GM18517 (cell line): ENCODE measurements at regions not wholly inside any gene's neighbourhood (a gene's known extent, or its start where the extent isn't known, plus 50 kb on each side); places are given as distances from the start of the nearest gene placed in this dataset.

Experiments used
- ATAC-seq: cut with Tn5 transposase; IDR thresholded peaks from one replicate; pipeline ENCODE4 v1.9.1; 2021; ENCODE audit warnings: mild to moderate bottlenecking, moderate library complexity; ENCODE audit not compliant: unreplicated experiment

DNA sequence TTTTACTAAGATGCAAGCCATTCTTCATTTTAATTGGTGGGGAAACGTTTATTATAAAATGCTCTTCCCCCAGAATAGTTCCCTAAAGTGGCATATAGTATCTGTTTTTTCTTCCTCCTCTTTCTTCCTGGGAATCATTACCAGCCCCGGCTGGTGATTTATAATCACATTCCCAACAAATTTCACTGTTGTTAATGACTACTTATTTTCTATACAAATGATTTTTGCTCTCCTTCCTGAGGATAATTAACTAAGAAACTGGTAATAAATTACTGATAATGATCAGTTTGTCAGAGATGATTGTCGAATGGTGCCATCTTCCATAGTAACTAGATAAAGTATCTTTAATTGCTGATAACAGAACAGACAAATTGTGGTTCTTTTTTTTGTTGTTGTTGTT lies 785.5 kb upstream of the RBFOX1 start:
- no peak for ATAC-seq

DNA sequence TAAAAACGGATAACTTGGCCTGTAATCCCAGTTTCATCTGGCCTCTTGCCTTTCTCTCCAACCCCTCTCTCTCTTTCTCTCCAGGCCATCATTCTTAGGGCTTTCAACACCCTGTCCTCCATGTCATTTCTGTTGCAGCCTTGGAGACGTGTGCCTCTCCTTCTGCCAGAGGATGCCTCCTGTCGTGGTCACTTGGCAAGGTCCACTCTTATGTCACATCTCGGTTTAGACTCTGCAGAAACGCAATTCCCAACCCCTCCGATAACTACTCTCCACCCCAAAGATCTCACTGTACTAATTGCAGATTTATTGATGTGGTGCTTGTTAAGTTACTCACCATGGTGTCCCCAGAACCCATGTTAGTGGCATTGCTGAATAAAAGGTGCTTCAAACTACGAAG lies 787.3 kb upstream of the RBFOX1 start:
- no peak for ATAC-seq

DNA sequence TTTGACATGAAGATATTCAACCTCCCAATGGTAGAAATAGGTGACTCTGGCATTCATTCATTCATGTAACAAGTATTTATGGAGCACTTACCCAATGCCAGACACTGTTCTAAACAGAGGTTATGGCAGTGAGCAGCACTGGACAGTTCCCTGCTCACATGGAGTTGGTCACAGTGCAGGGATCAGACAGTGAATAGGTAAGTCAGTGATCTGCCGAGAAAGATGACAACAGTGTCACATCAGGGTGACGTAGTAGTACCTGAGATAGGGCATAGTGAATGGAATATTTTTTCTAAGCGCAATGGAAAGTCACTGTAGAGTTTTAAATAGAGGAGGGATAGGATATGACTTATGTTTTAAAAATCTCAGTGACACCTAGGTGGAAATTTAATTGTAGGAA lies 791.4 kb upstream of the RBFOX1 start:
- ATAC-seq: no peak

DNA sequence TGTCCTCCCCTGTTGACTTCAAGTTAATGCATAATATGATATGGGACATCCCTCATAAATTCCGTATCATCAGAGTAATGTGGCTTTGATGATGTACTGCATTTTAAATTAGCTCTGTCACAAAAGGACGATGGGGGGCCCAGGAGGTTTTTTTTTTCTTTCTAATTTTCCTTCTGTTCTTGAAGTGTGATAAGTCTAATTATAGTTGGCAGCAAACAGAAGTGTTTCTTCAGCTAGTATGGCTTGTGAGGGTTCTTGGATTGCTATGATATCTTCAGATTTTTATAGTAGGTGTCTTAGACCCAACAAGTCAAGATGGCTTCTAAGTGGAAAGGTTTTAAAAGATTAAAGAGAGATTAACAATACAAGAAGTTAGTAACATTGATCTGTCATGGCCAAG lies 796.2 kb upstream of the RBFOX1 start:
- ATAC-seq: no peak

DNA sequence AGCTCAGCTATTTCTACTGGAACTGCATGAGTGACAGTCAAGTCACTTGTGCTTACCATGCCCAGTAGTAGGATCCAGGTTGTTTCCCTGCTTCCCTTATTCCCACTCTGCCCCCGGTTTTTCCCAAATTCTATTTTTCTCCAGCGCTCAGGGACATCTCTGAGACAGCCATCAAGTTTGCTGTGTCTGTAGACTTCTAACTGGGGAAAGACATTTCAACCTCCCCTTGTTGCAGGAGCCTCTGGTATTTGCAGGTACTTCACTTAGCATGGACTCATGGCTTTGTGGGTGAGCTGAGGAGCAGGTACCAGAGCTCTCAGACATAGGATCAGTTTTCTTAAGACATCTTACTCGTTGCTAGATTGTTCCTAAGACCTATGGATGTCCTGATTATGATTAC lies 801.6 kb upstream of the RBFOX1 start:
- ATAC-seq: no peak

DNA sequence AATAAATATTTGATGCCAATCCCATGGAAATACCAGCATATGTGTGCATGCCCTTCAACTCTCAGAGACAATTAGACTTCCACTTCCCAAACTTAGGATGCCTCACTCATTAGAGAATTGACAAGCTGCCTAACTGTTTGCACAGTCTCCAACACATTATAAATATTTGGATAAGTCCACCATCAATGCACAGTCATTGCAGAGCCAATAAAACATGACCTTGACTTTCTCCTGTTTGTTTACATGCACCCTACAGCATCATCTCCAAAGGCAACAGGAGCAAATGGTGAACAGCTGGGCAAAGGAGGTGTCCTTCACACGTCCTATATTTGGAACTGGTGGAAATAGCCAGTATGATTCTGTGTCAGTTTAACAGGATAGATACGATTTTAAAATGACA lies 804.4 kb upstream of the RBFOX1 start:
- ATAC-seq: no peak

DNA sequence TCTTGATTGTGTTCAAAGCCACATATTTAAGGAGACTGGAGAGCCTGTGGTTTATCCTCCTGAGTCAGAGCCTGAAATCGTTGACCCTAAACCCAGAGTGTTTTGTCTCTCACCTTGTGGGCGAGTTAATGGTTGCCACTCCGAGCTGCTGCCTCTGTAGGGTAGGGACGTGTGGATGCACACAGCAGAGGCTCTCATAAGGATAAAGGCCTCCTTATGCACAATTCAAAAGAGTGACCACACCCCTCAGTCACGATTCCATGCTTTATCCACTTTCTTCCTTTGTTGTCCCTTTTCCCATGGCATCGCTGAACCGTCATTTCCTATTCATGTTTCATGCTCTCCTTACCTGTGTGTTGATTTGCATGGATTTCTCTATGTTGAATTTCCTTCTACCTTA lies 805.0 kb upstream of the RBFOX1 start:
- ATAC-seq: no peak

DNA sequence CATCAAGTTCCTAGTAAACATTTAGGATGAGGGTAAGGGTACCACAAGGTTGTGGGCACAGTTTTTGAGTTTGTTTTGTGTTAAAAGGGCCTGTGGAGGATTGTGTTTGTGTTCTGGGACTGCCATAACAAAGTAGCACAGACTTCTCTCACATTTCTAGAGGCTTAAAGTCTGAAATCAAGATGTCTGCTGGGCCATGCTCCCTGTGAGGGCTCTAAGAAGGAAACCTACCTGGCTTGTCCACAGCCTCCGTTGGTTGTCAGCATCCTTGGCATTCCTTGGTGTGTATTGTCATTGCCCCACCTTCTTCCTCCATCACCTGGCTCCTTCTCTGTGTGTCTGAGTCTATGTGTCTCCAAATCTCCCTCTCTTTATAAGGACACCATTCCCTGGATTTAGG lies 808.1 kb upstream of the RBFOX1 start:
- no peak for ATAC-seq

DNA sequence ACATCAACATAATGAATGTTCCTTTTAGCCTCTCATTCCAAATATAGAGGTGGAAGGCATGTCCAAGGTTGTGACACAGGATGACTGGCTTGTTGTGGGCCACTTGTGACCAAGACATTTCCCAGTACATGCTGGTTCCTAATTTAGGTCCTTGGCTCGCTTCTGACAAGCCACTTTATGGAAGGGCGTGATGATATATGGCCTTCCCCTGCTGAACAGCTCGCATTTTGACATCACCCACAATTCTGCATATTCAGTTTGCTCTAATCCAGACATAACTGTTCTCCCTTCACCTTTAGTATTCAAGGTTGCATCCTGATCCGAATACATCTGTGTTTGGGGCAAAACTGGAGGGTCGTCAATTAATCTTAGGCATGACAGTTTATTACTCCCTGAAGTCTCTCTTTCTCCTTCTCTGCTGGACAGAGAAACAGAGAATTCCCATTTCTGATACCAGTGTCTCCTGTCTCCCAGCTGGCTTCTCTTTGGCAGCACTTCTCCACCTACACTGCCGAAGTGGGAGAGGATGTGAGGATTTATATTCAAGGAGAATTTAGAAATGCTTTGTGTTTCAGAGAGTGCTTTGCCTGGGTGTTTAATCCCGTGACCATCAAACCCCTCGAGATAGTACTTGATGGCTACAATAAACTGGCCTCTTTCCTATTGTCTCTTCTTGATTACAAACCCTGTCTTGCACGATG lies 815.5 kb upstream of the RBFOX1 start:
- ATAC-seq: no peak

DNA sequence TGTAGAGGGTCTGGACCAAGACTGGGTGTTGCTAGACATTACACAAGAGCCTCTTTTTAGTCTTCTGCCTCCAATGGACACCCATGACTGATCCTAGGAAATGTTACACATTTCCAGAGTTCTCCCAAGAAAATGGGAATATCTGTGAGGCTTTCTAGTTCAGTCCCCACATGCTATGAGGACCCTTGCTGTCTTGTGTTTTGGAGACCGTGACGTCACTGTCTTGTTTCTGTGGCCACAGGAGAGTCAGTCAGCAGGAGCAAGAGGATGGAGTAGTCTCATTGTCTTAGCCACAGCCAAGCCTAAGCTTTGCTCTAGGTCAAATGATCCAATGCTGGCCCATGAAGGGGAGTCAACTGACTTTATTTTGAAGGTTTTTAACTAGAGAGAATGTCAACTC lies 820.1 kb upstream of the RBFOX1 start:
- no peak for ATAC-seq

DNA sequence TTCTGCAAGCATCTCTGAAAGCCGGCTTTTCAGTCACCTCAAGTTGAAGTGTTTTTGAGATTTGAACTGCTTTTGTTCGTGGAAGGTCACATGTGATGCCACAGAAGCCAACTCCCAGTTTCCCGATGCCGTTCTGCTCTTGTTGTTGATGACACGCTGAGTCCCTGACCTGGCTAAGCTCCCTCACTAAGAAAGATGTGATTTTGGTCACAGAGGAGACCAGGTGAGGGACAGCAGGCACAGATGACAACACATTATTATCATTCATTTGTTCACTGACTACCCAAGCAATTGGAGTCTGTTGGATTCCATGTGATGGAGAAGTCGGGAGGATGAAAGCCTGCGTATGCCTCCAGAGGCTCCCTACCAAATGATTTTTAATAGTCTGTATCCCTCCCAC lies 822.4 kb upstream of the RBFOX1 start:
- no peak for ATAC-seq

DNA sequence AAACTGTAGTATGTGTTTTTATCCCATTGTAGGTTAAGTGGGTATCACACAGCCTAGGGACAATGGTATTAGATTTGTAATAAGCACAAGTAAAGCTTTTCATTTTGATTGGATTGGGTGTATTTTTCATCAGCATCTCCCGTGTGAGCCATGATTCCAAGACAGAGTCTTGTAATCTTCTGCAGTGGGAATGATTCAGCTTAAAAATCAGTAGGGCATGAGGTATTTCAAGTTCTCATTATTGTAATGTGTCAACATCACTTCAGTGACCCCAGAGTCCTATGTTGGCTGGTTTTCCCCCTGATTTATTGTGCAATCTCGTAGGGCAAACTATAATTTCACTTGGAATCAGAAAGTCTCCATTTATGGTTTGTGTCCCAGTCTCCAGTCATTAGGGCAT lies 833.2 kb upstream of the RBFOX1 start:
- ATAC-seq: no peak

DNA sequence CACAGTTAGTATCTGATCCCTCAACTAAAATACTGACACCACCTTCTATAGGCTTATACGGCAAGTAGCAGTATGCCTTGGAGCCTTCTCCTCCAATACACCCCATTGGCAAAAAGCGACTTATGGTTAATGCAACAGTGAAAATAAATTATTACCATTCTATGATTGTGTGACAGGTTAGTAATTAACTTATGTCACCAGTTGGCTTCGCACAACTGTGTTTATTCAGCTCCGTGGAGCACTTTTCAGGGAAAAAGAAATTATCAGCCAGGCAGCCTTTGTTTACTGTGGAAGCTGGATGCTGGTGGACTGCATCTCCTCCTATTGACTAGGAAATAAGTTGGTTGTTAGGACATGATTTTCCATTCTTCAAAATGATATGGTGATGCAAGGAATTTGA lies 833.8 kb upstream of the RBFOX1 start:
- ATAC-seq: no peak

DNA sequence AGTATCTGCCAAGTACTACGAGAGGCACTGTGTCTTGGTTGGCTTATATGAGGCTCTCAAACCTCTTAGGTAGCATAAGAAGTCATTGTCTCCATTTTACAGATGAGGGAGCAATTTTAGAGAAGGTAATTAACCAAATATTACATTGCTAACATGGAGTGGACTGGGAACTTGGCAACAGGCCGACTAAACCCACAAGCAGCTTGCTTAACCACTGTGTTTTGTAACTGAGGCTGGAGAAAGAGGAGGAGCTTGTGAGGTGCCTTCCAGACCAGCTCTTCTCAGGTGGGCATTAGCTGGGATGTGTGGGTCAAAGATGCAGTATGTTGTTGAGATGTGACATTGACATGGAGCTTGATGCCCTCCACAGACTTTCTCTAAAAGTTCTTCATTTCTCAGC lies 835.6 kb upstream of the RBFOX1 start:
- ATAC-seq: no peak

DNA sequence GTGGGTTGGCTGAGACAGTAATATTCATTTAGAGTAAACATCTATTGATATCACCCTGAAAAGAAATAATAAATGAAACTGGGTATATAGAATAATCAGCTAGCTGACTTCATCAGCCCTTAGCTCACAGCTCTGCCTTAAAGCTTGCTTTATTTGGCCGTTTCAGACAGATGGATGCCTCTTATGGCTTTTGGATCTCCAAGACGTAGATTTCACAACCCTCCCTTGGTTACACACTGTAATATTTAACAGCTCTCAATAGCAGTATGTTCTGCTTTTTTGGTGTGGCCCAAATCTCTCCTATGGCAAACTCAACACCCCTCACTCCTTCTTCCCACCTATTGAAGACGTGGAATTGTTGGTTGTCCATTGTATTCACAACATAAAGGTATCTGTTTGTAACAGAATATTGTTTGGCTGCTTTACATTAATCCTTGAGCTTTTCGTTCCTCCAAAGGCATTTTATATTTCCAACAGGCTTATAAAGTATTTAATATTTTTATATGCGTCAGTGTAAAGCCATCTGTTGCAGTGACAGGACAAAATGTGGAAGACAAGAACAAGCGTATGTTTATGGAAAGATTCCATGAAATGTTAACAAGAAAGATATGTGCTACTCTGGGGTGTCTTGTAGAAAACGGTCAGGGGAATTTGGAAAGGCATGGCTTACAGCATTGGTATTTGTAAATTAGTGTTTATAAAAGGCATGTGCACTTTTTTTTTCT lies 837.0 kb upstream of the RBFOX1 start:
- ATAC-seq: no peak

DNA sequence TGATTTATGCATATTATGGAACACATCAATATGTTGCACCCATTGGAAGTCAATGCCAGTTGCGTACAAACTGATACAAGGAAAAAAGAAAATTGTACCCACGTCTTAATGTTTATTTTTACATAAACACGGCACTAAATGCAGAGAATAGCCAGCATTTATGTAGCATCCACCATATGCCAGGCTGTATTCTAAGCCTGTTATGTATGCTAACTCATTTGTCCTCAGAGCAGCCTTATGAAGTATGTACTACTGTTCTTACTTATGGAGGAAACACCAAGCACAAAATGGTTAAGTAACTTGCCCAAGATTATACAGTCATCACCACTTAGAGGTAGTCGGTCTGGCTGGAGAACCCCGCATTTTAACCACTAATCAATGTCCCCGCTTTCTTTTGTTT lies 837.9 kb upstream of the RBFOX1 start:
- no peak for ATAC-seq

DNA sequence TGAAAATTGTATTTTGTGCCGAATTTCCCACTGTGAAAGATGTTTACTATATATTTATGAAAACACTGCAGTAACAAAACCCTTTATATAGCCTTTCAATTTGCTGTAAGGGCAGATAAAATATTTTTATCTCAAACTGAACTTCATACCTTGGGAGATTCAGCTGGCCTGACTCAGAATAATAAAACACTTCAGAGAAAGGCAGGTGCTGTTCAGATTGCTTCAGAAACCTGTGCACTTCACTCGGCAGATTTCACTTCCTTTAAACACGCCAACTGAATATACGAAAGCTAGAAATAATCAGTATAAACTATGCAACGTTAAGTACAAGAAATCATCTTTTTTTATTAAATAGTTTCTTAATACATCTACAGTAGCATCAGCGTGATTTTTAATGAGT lies 839.1 kb upstream of the RBFOX1 start:
- ATAC-seq: no peak

DNA sequence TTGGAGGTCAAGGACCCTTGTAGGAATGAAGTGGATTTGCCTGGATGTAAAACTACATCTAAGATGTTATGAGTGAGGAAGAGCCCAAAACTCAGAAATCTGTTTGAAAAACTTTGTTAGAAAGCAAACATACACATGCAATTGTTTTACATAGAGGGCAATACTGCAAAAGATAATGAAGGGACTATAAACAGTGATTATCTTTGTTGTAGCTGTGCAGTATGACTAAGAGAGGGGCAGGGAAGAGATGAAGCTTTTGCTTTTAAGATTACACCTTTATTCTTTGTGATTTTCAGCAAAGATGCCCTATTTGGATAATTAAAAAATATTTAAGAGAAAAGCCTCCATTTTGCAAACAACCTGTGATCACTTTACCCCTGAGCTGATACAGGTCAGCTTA lies 839.9 kb upstream of the RBFOX1 start:
- no peak for ATAC-seq

DNA sequence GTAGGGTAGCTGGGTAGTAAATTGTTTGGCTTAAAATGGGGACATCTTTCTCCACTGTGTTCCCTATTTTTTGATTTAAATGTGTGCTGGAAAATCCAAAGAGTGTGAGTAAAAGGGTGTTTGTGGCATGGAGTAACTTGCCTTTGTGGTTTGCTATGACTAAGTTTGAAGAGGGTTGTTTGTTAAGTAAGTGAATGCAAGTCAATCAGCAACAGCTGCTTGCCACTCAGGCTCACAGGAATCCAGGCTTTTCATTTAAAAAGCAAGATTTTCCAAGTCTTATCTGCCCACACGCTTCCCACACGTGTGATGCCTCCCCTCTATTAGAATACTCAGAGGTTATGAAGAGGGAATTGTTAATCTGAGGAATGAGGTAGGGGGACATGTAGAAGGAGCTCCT lies 847.7 kb upstream of the RBFOX1 start:
- ATAC-seq: no peak

DNA sequence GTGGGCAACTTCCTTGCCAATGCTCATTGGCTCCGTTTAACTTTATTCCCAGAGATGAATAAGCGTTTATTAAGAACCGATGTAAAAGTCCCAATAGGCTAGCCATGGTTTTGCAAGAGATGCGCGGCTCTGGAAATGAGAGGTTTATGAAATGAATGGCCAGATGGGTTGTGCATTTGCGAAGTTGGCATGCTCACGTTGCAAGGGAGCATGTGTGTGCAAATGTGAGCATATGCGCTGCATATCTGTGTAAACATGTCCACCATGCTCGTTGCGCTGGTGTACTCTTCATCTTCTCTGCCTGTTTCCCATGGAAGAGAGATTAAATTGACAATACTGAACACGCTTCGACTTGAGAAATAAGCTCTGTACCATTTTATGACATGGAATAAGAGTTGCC lies 848.6 kb upstream of the RBFOX1 start:
- no peak for ATAC-seq

DNA sequence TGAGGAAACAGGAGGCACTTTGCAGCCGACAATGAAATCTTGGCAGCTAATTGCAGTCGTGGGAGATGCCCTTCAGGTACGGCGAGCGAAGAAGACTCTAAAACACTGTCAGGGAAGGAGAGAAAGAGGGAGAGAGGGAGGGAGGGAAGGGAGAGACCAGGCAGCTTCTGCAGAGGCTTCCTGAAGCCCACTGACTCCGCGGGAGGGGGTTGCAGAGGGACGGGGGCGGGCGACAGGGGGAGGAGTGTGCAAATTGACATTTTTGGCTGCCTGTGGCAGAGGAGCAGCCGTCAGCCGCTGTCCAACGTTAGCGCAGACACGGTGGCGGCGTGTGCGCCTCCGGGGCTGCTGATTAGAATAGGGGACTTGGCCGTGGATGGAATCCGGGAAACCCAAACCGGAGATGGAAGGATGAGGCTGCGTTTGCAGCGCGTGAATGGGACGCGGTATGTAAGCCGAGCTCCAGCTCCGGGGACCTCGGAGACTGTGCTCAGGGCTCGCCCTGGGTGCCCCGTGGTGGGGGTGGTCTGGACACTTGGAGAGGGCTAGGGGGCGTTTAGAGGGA lies 849.1 kb upstream of the RBFOX1 start:
- no peak for ATAC-seq

DNA sequence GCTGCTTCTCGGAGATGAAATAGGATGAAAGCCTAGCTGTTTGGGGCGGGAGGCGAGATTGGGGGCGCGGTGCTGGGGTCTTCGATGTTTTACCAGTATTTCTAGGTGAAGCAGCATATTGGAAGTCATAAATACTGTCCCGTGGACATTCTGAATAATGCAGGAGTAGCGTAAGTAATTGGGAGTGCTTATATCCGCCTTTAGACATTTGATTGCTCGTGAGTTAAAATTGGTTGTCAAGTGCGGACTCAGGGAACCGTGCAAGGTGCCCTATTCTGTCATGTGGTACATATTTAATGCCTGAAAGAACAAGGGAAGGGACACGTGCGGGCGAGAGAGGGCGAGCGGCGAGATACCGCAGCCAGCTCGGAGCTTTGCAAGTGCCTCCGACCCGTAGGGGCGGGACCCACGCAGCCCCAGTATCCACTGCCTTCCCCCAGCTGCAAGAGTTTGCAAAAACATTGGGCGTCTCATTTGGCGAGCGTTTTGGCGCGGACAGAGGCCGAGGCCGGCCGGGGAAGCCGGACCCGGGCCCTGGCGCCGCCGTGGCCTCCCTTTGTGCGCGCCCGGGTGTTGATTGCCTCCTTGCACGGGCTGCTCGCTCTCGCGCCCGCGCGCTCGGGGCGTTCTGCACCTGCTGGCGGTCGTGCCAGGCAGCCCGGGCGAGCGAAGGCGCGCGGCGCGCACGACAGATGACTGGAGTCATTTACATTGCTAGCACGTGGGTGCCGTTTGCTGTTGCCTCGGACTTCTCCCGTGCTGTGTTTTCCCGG lies 849.8 kb upstream of the RBFOX1 start:
- no peak for ATAC-seq
